ENCODE measurements at regions not wholly inside any gene's neighbourhood (a gene's known extent, or its start where the extent isn't known, plus 50 kb on each side); places are given as distances from the start of the nearest gene placed in this dataset.
A peak's percentile ranks its signal among the peaks of the same experiment; 100 is the strongest.

DNA sequence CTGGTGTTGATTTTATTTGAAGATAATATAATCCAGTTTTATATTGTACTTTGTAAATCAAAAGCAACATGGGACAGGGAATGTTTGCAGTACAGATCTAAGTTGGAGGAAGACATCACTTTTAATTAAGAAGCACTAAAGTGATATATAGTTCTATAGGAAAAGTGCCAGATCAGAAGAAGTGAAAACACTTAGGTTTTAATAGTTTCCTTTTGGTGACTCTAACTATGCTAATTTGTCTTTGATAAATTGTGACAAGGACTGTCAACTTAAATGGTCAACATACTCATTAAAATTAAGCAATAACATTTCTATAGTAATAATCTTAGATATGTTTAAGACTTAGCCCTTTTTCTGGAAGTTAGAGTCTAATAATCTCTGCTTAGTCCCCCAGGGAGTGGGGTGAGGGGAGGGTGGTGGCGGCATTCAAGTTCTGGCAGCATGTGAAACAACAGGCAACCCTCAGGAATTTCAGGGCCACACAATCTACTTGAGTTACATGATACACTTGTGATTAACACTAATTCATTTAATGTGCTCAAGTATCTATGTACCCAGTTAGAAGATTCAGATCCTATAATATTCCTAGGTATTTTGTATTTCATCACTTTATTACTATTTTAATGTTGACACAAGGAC, 1026.5 kb downstream of the NR2F1-AS1 start:
- no peak overlapping the region for H3K4me3 ChIP-seq (replicated peaks; ENCODE audit: low read depth, low read length)
- TF ChIP-seq, protein P1, sequence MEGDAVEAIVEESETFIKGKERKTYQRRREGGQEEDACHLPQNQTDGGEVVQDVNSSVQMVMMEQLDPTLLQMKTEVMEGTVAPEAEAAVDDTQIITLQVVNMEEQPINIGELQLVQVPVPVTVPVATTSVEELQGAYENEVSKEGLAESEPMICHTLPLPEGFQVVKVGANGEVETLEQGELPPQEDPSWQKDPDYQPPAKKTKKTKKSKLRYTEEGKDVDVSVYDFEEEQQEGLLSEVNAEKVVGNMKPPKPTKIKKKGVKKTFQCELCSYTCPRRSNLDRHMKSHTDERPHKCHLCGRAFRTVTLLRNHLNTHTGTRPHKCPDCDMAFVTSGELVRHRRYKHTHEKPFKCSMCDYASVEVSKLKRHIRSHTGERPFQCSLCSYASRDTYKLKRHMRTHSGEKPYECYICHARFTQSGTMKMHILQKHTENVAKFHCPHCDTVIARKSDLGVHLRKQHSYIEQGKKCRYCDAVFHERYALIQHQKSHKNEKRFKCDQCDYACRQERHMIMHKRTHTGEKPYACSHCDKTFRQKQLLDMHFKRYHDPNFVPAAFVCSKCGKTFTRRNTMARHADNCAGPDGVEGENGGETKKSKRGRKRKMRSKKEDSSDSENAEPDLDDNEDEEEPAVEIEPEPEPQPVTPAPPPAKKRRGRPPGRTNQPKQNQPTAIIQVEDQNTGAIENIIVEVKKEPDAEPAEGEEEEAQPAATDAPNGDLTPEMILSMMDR (IDR thresholded peaks at IDR 0.05; ENCODE audit: low read length, missing control alignments): no peak
- no peak for DNase-seq (ENCODE audit: low read depth)

DNA sequence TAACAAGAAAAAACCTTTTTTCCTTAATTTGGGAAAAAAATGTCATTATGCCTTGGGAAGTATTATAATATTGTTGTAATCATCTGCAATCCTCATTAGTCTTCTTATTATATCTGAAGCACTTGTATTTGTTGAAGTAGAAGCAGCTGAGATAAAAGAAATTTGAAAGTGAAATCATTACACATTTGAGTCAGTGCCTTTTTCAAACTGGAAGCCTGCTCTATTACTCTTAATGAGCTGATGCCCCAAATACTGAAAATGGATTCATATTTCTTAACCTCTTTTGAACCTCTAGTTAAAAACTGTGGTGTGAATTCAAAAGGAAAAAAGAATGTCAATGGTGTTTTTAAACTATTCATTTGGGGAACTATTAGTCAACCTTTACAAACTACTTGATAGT, 1027.7 kb downstream of the NR2F1-AS1 start:
- H3K4me3 ChIP-seq (replicated peaks; ENCODE audit: low read depth, low read length): no peak overlapping the region
- no peak for DNase-seq (ENCODE audit: low read depth)
- TF ChIP-seq, protein P1 (IDR thresholded peaks at IDR 0.05; ENCODE audit: low read length, missing control alignments): no peak

DNA sequence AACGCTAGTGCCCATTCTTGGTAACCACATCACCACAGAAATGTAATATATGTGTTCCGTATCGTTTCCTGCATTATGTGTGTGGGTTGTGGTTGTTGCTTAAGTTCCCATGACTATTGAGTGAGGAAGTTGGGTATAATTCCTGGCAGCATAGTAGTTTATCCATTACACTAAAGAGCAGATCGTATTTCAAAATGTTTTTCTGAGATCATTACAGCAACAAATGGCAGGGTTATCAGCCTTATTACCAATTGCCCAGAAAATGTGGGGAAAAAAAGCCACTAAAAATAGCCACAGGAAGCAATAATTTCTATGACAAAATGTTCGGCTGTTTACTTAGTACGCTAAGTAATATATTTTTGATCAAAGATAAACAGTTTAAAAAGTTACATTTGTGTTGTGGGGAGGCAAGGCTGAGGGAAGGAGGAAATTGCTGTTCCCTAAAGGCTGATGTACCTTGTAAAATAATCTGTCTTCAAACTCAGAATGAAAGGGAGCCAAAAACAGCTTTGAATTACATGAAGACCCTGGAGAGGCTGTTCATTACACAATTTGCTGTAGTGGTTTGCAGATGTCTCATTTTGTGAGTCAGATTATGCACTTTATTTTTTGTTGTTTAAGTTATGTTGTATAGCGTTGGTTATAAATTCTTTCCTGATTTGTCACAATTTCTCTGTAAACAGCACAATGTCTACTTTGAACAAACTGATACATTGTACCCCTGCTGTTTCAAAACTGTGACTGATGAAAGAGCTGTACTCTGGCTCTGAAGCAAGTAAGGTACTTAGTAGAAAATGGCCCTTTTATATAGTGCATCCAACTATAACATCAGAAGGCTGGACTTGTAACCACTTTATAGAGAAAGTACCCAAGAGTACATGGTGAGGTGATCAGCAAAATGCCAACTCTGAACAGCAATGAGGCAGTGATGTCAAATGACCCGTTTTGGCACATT, 1028.5 kb downstream of the NR2F1-AS1 start:
- TF ChIP-seq, protein P1 (IDR thresholded peaks at IDR 0.05; ENCODE audit: low read length, missing control alignments): no peak
- DNase-seq (ENCODE audit: low read depth): peak; percentile 99
- peak overlapping the region; percentile 25 for H3K4me3 ChIP-seq (replicated peaks; ENCODE audit: low read depth, low read length)

DNA sequence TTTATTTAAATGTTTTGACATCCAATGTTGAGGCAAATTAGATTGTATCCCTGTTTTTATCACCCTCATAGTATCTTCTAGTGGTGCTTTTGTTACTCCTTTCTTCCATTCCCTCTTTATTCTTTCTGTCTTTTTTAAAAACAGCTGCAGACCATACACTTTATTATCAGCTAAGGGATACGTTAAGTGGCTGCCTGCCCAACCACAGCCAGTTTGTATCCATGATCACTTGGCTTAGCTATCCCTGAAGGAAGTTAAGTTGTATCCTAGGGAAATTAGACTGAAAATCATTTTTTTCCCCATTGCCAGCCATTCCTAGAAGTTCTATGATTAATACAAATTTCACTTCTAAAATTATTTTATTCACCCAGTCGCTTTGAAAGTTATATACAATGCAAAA, 1032.7 kb downstream of the NR2F1-AS1 start:
- TF ChIP-seq, protein P1 (IDR thresholded peaks at IDR 0.05; ENCODE audit: low read length, missing control alignments): no peak
- DNase-seq (ENCODE audit: low read depth): peak; percentile 89
- H3K4me3 ChIP-seq (replicated peaks; ENCODE audit: low read depth, low read length): no peak overlapping the region

DNA sequence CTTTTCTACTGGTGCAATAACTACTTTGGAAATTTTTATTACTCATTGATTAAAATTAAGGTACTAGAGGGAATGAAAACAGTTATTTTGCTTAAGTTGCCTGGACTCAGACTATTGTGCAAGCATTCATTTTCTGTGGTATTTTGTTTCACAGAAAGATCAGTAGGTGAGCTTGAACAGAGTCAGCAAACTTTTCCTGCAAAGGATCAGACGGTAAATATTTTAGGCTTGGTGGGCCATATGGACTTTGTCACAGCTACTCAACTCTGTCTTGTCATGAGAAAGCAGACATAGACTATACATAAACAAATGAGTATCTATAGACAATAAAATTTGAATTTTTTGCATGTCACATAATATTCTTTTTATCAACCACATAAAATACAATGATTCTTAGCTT, 1036.4 kb downstream of the NR2F1-AS1 start:
- TF ChIP-seq, protein P1 (IDR thresholded peaks at IDR 0.05; ENCODE audit: low read length, missing control alignments): no peak
- H3K4me3 ChIP-seq (replicated peaks; ENCODE audit: low read depth, low read length): no peak overlapping the region
- DNase-seq (ENCODE audit: low read depth): peak; percentile 53

DNA sequence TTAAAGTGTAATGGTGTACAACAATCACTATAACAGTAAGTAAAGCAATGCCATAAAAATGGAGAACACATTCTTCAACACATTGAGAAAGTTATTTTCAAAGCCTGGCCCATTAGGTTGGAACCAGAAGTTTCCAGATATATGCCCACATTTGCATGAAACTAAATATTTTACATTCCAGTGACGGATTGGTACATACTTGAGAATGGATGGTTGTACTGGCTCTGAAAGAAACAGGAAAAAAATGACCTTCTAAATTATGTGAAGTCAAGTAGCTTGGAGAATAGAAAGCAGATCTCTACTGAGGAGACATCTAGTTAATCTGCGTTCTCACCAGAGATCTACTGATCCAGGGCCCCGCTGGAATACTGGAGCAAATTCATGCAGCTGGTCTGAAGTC, 1037.0 kb downstream of the NR2F1-AS1 start:
- DNase-seq (ENCODE audit: low read depth): peak; percentile 46
- H3K4me3 ChIP-seq (replicated peaks; ENCODE audit: low read depth, low read length): no peak overlapping the region
- TF ChIP-seq, protein P1 (IDR thresholded peaks at IDR 0.05; ENCODE audit: low read length, missing control alignments): no peak
